ENCODE measurements at regions not wholly inside any gene's neighbourhood (a gene's known extent, or its start where the extent isn't known, plus 50 kb on each side); places are given as distances from the start of the nearest gene placed in this dataset.

- Histone ChIP-seq H3F3A (ENCODE audit: insufficient read depth, low read depth) (no peaks in the 10 kb centered on the region), H3K4me1 (replicated peaks; ENCODE audit: insufficient read depth) (no peaks in the 10 kb centered on the region), H3K27me3 (ENCODE audit: insufficient read depth, low read depth) (peaks cover 8% of the 10 kb centered on the region), H3K9me3 (ENCODE audit: insufficient read depth, low read depth) (no peaks in the 10 kb centered on the region), H3K36me3 (ENCODE audit: low read depth) (no peaks in the 10 kb centered on the region), H3K4me2 (no peak overlapping the region), H3K27ac (no peak overlapping the region), H3K4me3 (no peak overlapping the region), H3K9me2 (ENCODE audit: insufficient read depth) (no peaks in the 10 kb centered on the region), H2AFZ (no peak overlapping the region), H4K20me1 (ENCODE audit: insufficient read depth) (no peaks in the 10 kb centered on the region), H3K79me2 (ENCODE audit: low read depth) (no peaks in the 10 kb centered on the region)
- BruUV-seq (replicated peaks), result no TSS peak
- no peak for DNase-seq
- intact Hi-C loops (cut with micrococcal nuclease; ENCODE audit: unreplicated experiment), result no loop called here
- POLR2A ChIA-PET (ENCODE audit: unreplicated experiment), result no interaction called here
- CTCF ChIA-PET, result no interaction called here
- TF ChIP-seq EZH2 (IDR thresholded peaks at IDR 0.05; ENCODE audit: low read depth), result no peak
- TF ChIP-seq CTCF (conservative IDR thresholded peaks at IDR 0.05), result no peak
These were observed 231.5 kb upstream of the FOXN3 start for GRCh38 chr14:89648510-89648909.

GRCh38 chr14:89646971-89647370 is 229.9 kb upstream of the FOXN3 start:
- Histone ChIP-seq H3K36me3 (ENCODE audit: low read depth) (no peaks in the 10 kb centered on the region), H3K4me1 (replicated peaks; ENCODE audit: insufficient read depth) (no peaks in the 10 kb centered on the region), H3K9me3 (ENCODE audit: insufficient read depth, low read depth) (no peaks in the 10 kb centered on the region), H4K20me1 (ENCODE audit: insufficient read depth) (no peaks in the 10 kb centered on the region), H3K4me2 (no peak overlapping the region), H3K27ac (no peak overlapping the region), H3K4me3 (no peak overlapping the region), H3F3A (ENCODE audit: insufficient read depth, low read depth) (no peaks in the 10 kb centered on the region), H3K27me3 (ENCODE audit: insufficient read depth, low read depth) (peaks cover 8% of the 10 kb centered on the region), H3K79me2 (ENCODE audit: low read depth) (no peaks in the 10 kb centered on the region), H2AFZ (no peak overlapping the region), H3K9me2 (ENCODE audit: insufficient read depth) (no peaks in the 10 kb centered on the region)
- CTCF ChIA-PET, result no interaction called here
- intact Hi-C loops (cut with micrococcal nuclease; ENCODE audit: unreplicated experiment), result no loop called here
- DNase-seq, result no peak
- no TSS peak for BruUV-seq (replicated peaks)
- POLR2A ChIA-PET (ENCODE audit: unreplicated experiment), result no interaction called here
- no peak for TF ChIP-seq CTCF (conservative IDR thresholded peaks at IDR 0.05)
- TF ChIP-seq EZH2 (IDR thresholded peaks at IDR 0.05; ENCODE audit: low read depth), result no peak

- ChIA-PET POLR2A (ENCODE audit: unreplicated experiment) (no interaction called here), CTCF (no interaction called here)
- H3K9me3 ChIP-seq (ENCODE audit: insufficient read depth, low read depth), result no peaks in the 10 kb centered on the region
- no peak overlapping the region for H2AFZ ChIP-seq
- intact Hi-C loops (cut with micrococcal nuclease; ENCODE audit: unreplicated experiment), result no loop called here
- no peak overlapping the region for H3K4me2 ChIP-seq
- H3F3A ChIP-seq (ENCODE audit: insufficient read depth, low read depth), result no peaks in the 10 kb centered on the region
- no TSS peak for BruUV-seq (replicated peaks)
- no peaks in the 10 kb centered on the region for H3K36me3 ChIP-seq (ENCODE audit: low read depth)
- H3K4me3 ChIP-seq, result no peak overlapping the region
- H3K79me2 ChIP-seq (ENCODE audit: low read depth), result no peaks in the 10 kb centered on the region
- H3K27me3 ChIP-seq (ENCODE audit: insufficient read depth, low read depth), result peaks cover 8% of the 10 kb centered on the region
- no peaks in the 10 kb centered on the region for H3K9me2 ChIP-seq (ENCODE audit: insufficient read depth)
- DNase-seq, result no peak
- no peaks in the 10 kb centered on the region for H3K4me1 ChIP-seq (replicated peaks; ENCODE audit: insufficient read depth)
- no peak overlapping the region for H3K27ac ChIP-seq
- H4K20me1 ChIP-seq (ENCODE audit: insufficient read depth), result no peaks in the 10 kb centered on the region
- TF ChIP-seq CTCF (conservative IDR thresholded peaks at IDR 0.05) (no peak), EZH2 (IDR thresholded peaks at IDR 0.05; ENCODE audit: low read depth) (no peak)
These were observed 227.6 kb upstream of the FOXN3 start for GRCh38 chr14:89644641-89645040.
